ENCODE measurements at regions not wholly inside any gene's neighbourhood (a gene's known extent, or its start where the extent isn't known, plus 50 kb on each side); places are given as distances from the start of the nearest gene placed in this dataset.

DNA sequence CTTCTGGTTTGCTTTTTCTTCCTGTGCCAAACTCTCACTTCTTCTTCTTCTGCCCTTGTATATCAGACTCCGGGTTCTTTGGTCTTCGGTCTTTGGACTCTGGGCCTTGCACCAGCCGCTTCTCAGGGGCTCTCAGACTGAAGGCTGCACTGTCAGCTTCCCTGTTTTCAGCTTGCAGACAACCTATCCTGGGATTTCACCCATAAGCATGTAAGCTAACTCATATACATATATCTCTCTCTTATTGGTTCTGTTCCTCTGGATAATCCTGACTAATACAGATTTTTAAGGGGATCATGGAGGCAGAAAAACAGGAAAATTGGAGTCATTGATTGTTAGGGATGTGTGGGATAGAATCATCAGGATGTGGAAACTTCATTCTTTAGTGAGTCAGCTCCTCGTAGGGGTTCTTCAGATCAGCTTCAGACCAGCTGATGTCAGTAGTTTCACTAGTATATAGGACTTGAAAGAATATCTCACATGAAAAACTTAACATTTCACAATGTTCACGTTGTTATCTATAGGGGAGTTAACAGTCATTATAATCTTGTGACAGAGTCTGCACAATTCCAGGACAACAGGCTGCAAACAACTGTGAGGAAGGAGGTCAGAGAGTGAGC, 102.9 kb downstream of the RASSF9 start:
- H3K36me3 ChIP-seq (ENCODE audit: control insufficient read depth, insufficient read depth, low read length): no peaks in the 10 kb centered on the region
- Mint-ChIP-seq H3K27ac (no peak overlapping the region), H3K9me3 (peaks cover 2% of the 10 kb centered on the region), H3K27me3 (ENCODE audit: insufficient read depth) (no peaks in the 10 kb centered on the region), H3K4me3 (no peak overlapping the region), H3K36me3 (ENCODE audit: low read depth) (no peaks in the 10 kb centered on the region), H3K4me1 (peaks cover 5% of the 10 kb centered on the region)
- TF ChIP-seq, protein P1, sequence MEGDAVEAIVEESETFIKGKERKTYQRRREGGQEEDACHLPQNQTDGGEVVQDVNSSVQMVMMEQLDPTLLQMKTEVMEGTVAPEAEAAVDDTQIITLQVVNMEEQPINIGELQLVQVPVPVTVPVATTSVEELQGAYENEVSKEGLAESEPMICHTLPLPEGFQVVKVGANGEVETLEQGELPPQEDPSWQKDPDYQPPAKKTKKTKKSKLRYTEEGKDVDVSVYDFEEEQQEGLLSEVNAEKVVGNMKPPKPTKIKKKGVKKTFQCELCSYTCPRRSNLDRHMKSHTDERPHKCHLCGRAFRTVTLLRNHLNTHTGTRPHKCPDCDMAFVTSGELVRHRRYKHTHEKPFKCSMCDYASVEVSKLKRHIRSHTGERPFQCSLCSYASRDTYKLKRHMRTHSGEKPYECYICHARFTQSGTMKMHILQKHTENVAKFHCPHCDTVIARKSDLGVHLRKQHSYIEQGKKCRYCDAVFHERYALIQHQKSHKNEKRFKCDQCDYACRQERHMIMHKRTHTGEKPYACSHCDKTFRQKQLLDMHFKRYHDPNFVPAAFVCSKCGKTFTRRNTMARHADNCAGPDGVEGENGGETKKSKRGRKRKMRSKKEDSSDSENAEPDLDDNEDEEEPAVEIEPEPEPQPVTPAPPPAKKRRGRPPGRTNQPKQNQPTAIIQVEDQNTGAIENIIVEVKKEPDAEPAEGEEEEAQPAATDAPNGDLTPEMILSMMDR (conservative IDR thresholded peaks at IDR 0.05): no peak
- DNase-seq: no peak
- no peak overlapping the region for H3K27ac ChIP-seq (ENCODE audit: low read depth, low read length)
- H3K4me3 ChIP-seq (ENCODE audit: low read length): no peak overlapping the region
- WGBS, 2 experiments (ENCODE audit: insufficient coverage in 1 of 2, insufficient read length in 1 of 2): 95 to 100% methylated on average over 2 to 5 of the region's 5 CpGs
- no peak overlapping the region for H3K9ac ChIP-seq (ENCODE audit: extremely low read depth, low read length, poor library complexity, severe bottlenecking)
- H3K27me3 ChIP-seq (ENCODE audit: control insufficient read depth, insufficient read depth, low read length, poor library complexity, severe bottlenecking): no peaks in the 10 kb centered on the region
- no peaks in the 10 kb centered on the region for H3K4me1 ChIP-seq (ENCODE audit: control insufficient read depth, insufficient read depth, low read length)
- no peaks in the 10 kb centered on the region for H3K9me3 ChIP-seq (ENCODE audit: control insufficient read depth, low read length)

DNA sequence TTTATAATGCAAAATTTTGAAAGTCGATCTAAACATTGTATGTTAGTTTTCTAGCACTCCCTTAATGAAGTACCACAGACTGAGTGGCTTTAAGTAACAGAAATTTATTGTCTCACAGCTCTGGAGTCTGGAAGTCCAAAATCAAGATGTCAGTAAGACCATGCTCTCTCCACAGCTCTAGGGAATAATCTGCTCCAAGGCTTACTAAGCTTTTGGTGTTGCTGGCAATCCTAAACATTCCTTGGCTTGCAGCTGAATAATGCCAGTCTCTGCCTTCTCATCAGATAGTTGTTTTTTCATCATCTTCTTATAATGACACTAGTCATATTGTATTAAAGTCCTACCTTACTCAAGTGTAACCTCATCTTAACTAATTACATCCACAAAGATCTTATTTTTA, 102.2 kb downstream of the RASSF9 start:
- Histone ChIP-seq H3K9me3 (ENCODE audit: control insufficient read depth, low read length) (no peaks in the 10 kb centered on the region), H3K4me3 (ENCODE audit: low read length) (no peak overlapping the region), H3K36me3 (ENCODE audit: control insufficient read depth, insufficient read depth, low read length) (no peaks in the 10 kb centered on the region), H3K27ac (ENCODE audit: low read depth, low read length) (no peak overlapping the region), H3K9ac (ENCODE audit: extremely low read depth, low read length, poor library complexity, severe bottlenecking) (no peak overlapping the region), H3K4me1 (ENCODE audit: control insufficient read depth, insufficient read depth, low read length) (no peaks in the 10 kb centered on the region), H3K27me3 (ENCODE audit: control insufficient read depth, insufficient read depth, low read length, poor library complexity, severe bottlenecking) (no peaks in the 10 kb centered on the region)
- TF ChIP-seq, protein P1 (conservative IDR thresholded peaks at IDR 0.05): no peak
- H3K9me3 Mint-ChIP-seq: no peaks in the 10 kb centered on the region
- H3K36me3 Mint-ChIP-seq (ENCODE audit: low read depth): no peaks in the 10 kb centered on the region
- no peak overlapping the region for H3K27ac Mint-ChIP-seq
- no peak overlapping the region for H3K4me3 Mint-ChIP-seq
- no peaks in the 10 kb centered on the region for H3K27me3 Mint-ChIP-seq (ENCODE audit: insufficient read depth)
- H3K4me1 Mint-ChIP-seq: peaks cover 5% of the 10 kb centered on the region
- no peak for DNase-seq
- WGBS, 2 experiments (ENCODE audit: insufficient coverage in 1 of 2, insufficient read length in 1 of 2): 83% methylated on average over 1 of the region's 1 CpG; no CpG with 5 or more reads in 1 of the 2 experiments

DNA sequence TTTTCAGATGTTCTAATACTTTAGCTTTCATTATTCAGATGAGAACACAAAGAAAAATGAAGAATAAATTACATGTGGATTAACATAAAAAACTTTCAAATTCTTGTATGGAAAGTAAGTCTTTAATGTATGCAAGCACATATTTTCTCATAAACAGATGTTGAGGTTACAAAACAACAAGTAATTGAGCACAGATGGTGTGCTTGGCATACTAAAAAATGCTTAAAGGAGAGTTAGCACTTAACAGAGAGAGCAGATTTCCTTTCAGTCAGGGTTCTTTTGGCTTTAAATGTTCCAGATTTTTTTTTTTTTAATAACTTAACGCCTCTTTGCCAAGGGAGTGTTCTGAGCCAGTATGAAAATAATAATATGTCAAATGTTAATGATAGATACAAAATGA, 96.0 kb downstream of the RASSF9 start:
- Histone ChIP-seq H3K4me3 (ENCODE audit: low read length) (no peak overlapping the region), H3K9ac (ENCODE audit: extremely low read depth, low read length, poor library complexity, severe bottlenecking) (no peak overlapping the region), H3K4me1 (ENCODE audit: control insufficient read depth, insufficient read depth, low read length) (no peaks in the 10 kb centered on the region), H3K27me3 (ENCODE audit: control insufficient read depth, insufficient read depth, low read length, poor library complexity, severe bottlenecking) (no peaks in the 10 kb centered on the region), H3K27ac (ENCODE audit: low read depth, low read length) (no peak overlapping the region), H3K36me3 (ENCODE audit: control insufficient read depth, insufficient read depth, low read length) (no peaks in the 10 kb centered on the region), H3K9me3 (ENCODE audit: control insufficient read depth, low read length) (no peaks in the 10 kb centered on the region)
- TF ChIP-seq, protein P1 (conservative IDR thresholded peaks at IDR 0.05): no peak
- Mint-ChIP-seq H3K9me3 (no peaks in the 10 kb centered on the region), H3K4me1 (peaks cover 7% of the 10 kb centered on the region), H3K27me3 (ENCODE audit: insufficient read depth) (no peaks in the 10 kb centered on the region), H3K27ac (no peak overlapping the region), H3K36me3 (ENCODE audit: low read depth) (no peaks in the 10 kb centered on the region), H3K4me3 (no peak overlapping the region)
- WGBS, 2 experiments (ENCODE audit: insufficient coverage in 1 of 2, insufficient read length in 1 of 2): no CpG with 5 or more reads among the region's 1 CpG
- DNase-seq: no peak

Measured in endodermal cell (in vitro differentiated cells).